GM12878 (cell line): ENCODE measurements at regions not wholly inside any gene's neighbourhood (a gene's known extent, or its start where the extent isn't known, plus 50 kb on each side); places are given as distances from the start of the nearest gene placed in this dataset.

Source experiments
- ATAC-seq: fragments of 200-7000 bp; cut with Tn5 transposase; 3 replicates; pipeline ENCODE4 v1.9.1; 2020; ENCODE audit warnings: mild to moderate bottlenecking, moderate library complexity
- BruUV-seq: library from RNA; stranded (reverse); fragments of 400-500 nt; replicated peaks from 2 replicates; lab custom pipeline; 2021; lab: Mats Ljungman, UMichigan
- CTCF ChIA-PET: fragments of 300-600 bp; sonication (Branson Sonifier 250); formaldehyde crosslinking; extraction: SDS; loops from one replicate; lab custom pipeline; 2021; ENCODE audit warnings: inconsistent platforms; lab: Yijun Ruan, JAX
- POLR2A ChIA-PET: fragments of 350-600 bp; formaldehyde crosslinking; extraction: SDS; loops from one replicate; lab custom pipeline; 2021; ENCODE audit warnings: inconsistent platforms; lab: Charles Lee
- RAD21 ChIA-PET: fragments of 300-600 bp; sonication (Branson Sonifier 250); formaldehyde crosslinking; loops from one replicate; lab custom pipeline; 2023; ENCODE audit warnings: antibody characterized with exemption; ENCODE audit not compliant: unreplicated experiment; lab: Charles Lee
- SMC1A ChIA-PET: fragments of 300-600 bp; sonication (Branson Sonifier 250); formaldehyde crosslinking; loops from one replicate; lab custom pipeline; 2023; ENCODE audit not compliant: unreplicated experiment, uncharacterized antibody; lab: Charles Lee
- DNase-seq: peaks from one replicate; pipeline ENCODE4 v3.0.0-alpha.2; 2011; ENCODE audit warnings: low read depth, low spot score
- FAIRE-seq: peaks from 3 replicates; lab custom pipeline; 2011; peaks lifted over from hg19 to GRCh38; lab: Jason Lieb, UNC
- H2AFZ ChIP-seq: 2 replicates; pipeline ENCODE4 v1.6.0; 2011; ENCODE audit warnings: low read depth, low read length, control low read depth; ENCODE audit not compliant: control insufficient read depth
- H3K27ac ChIP-seq: 2 replicates; pipeline ENCODE4 v1.5.1; 2011; ENCODE audit warnings: control low read depth; ENCODE audit not compliant: control insufficient read depth, insufficient read depth
- H3K27me3 ChIP-seq, 2 experiments: replicated peaks in 1 of 2; 2 replicates each; pipeline versions ENCODE4 v1.6.0 to v1.6.1; 2011; ENCODE audit warnings: low read length in 1 of 2; ENCODE audit not compliant: control insufficient read depth in 2 of 2, insufficient read depth in 2 of 2
- H3K36me3 ChIP-seq, 2 experiments: 2 replicates each; pipeline ENCODE4 v1.5.1; 2011; ENCODE audit warnings: low read length in 1 of 2; ENCODE audit not compliant: control insufficient read depth in 2 of 2, insufficient read depth in 2 of 2
- H3K4me1 ChIP-seq: 2 replicates; pipeline ENCODE4 v1.6.1; 2011; ENCODE audit warnings: mild to moderate bottlenecking, low read length, moderate library complexity, mixed read lengths; ENCODE audit not compliant: control insufficient read depth, insufficient read depth
- H3K4me2 ChIP-seq: 2 replicates; pipeline ENCODE4 v1.6.0; 2011; ENCODE audit warnings: control low read depth; ENCODE audit not compliant: control insufficient read depth, insufficient read depth
- H3K4me3 ChIP-seq: fragments of 200-600 bp; sonication (generic); 2 replicates; pipeline ENCODE4 v1.5.1; 2016
- H3K79me2 ChIP-seq: 2 replicates; pipeline ENCODE4 v1.6.0; 2011; ENCODE audit warnings: low read length; ENCODE audit not compliant: control insufficient read depth, insufficient read depth
- H3K9ac ChIP-seq: 2 replicates; pipeline ENCODE4 v1.8.0; 2011; ENCODE audit warnings: low read length, control low read depth, mixed read lengths; ENCODE audit not compliant: control insufficient read depth, insufficient read depth
- H3K9me3 ChIP-seq: replicated peaks from 3 replicates; pipeline ENCODE4 v1.5.1; 2011; ENCODE audit warnings: mild to moderate bottlenecking, low read length; ENCODE audit not compliant: control insufficient read depth, insufficient read depth
- H4K20me1 ChIP-seq: 2 replicates; pipeline ENCODE4 v1.6.0; 2011; ENCODE audit not compliant: control insufficient read depth, insufficient read depth
- JUNB ChIP-seq: IDR thresholded peaks from 2 replicates; pipeline ENCODE4 v1.6.1; 2016; ENCODE audit warnings: antibody characterized with exemption, mild to moderate bottlenecking
- PRDM15 ChIP-seq: fragments of 450-650 bp; formaldehyde crosslinking; IDR thresholded peaks from 2 replicates; pipeline ENCODE4 v1.4.0; 2020; ENCODE audit warnings: mild to moderate bottlenecking, moderate library complexity
- WGBS: methylation state at CpG from one replicate; pipeline ENCODE4 v1.1.6; 2016; ENCODE audit warnings: low lambda C conversion rate; ENCODE audit not compliant: insufficient replicate concordance, insufficient coverage; ENCODE audit errors: missing lambda C conversion rate; 5-methylcytosine and 5-hydroxymethylcytosine counted together
- in situ Hi-C: fragments of 300-500 bp; cut with MboI; formaldehyde crosslinking; loops from 9 replicates; pipeline ENCODE4 v1.14.3; 2018; ENCODE audit warnings: mixed read lengths
- intact Hi-C: fragments of 100-400 bp; cut with micrococcal nuclease; formaldehyde crosslinking; loops from one replicate; pipeline ENCODE4 v1.14.2; 2022; ENCODE audit not compliant: unreplicated experiment
- TF ChIP-seq, protein P1 (sequence below): IDR thresholded peaks from 2 replicates; pipeline ENCODE4 v1.6.1; 2012; ENCODE audit warnings: low read depth, low read length, improper control_type of control experiment
- TF ChIP-seq, protein P2 (sequence below): fragments of 150-350 bp; IDR thresholded peaks from 2 replicates; pipeline ENCODE4 v1.6.1; 2014; ENCODE audit warnings: mild to moderate bottlenecking, low read depth, low read length

- BruUV-seq = no TSS peak
- Histone ChIP-seq H4K20me1 (no peaks in the 10 kb centered on the region), H3K9me3 (no peaks in the 10 kb centered on the region; the same call in 2 of the 3 replicates), H3K79me2 (no peaks in the 10 kb centered on the region), H3K27me3 (no peaks in the 10 kb centered on the region), H3K4me3 (no peak overlapping the region), H3K4me1 (no peaks in the 10 kb centered on the region), H3K36me3 (no peaks in the 10 kb centered on the region)
- no peak for FAIRE-seq
- SMC1A ChIA-PET = interaction anchor here (1.0 to 1.1 kb wide), 2 partner anchors 16 to 19 kb away, joined by 3 read pairs; no protein-coding TSS in a partner anchor
- 35% methylated on average over 4 of the region's 4 CpGs for WGBS
- TF ChIP-seq, protein P1, sequence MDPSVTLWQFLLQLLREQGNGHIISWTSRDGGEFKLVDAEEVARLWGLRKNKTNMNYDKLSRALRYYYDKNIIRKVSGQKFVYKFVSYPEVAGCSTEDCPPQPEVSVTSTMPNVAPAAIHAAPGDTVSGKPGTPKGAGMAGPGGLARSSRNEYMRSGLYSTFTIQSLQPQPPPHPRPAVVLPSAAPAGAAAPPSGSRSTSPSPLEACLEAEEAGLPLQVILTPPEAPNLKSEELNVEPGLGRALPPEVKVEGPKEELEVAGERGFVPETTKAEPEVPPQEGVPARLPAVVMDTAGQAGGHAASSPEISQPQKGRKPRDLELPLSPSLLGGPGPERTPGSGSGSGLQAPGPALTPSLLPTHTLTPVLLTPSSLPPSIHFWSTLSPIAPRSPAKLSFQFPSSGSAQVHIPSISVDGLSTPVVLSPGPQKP = no peak
- TF ChIP-seq, protein P2, sequence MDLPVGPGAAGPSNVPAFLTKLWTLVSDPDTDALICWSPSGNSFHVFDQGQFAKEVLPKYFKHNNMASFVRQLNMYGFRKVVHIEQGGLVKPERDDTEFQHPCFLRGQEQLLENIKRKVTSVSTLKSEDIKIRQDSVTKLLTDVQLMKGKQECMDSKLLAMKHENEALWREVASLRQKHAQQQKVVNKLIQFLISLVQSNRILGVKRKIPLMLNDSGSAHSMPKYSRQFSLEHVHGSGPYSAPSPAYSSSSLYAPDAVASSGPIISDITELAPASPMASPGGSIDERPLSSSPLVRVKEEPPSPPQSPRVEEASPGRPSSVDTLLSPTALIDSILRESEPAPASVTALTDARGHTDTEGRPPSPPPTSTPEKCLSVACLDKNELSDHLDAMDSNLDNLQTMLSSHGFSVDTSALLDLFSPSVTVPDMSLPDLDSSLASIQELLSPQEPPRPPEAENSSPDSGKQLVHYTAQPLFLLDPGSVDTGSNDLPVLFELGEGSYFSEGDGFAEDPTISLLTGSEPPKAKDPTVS = no peak
- no peak for TF ChIP-seq JUNB
- TF ChIP-seq PRDM15 (CRISPR knock-in tag) = no peak
- TF ChIP-seq, all 136 proteins: peak for 0
- H3K27ac ChIP-seq = no peak overlapping the region
- ChIA-PET POLR2A (no interaction called here), CTCF (no interaction called here), RAD21 (no interaction called here)
- H2AFZ ChIP-seq = no peak overlapping the region
- ATAC-seq = no peak
- no peak overlapping the region for H3K4me2 ChIP-seq
- no peak for DNase-seq
- no peak overlapping the region for H3K9ac ChIP-seq
- in situ Hi-C loops (no loop called here), intact Hi-C loops (no loop called here)
Observed at GRCh38 chr3:96488708-96489107, 325.7 kb upstream of the EPHA6 start.
